Thoracic aorta (tissue), 2 donors: ENCODE measurements at regions not wholly inside any gene's neighbourhood (a gene's known extent, or its start where the extent isn't known, plus 50 kb on each side); places are given as distances from the start of the nearest gene placed in this dataset.

Experiments used
- ATAC-seq: fragments of 150-250 bp; one replicate; pipeline ENCODE4 v1.8.0; 2017; ENCODE audit warnings: low read depth; ENCODE audit not compliant: insufficient number of reproducible peaks, low FRiP score
- DNase-seq: peaks from one replicate; pipeline ENCODE4 v3.0.0-alpha.2; 2020; ENCODE audit warnings: low spot score
- H3K27ac ChIP-seq, 2 donors: fragments of 200-600 bp; sonication (generic); 1 replicate in 1 of 2; 2 replicates in 1 of 2; pipeline ENCODE4 v1.5.1; 2016; ENCODE audit warnings: mild to moderate bottlenecking in 2 of 2, moderate library complexity in 2 of 2
- H3K27me3 ChIP-seq: fragments of 200-600 bp; sonication (generic); replicated peaks from 2 replicates; pipeline ENCODE4 v1.6.0; 2016; ENCODE audit warnings: mild to moderate bottlenecking; ENCODE audit not compliant: insufficient read depth
- H3K36me3 ChIP-seq: fragments of 200-600 bp; sonication (generic); one replicate; pipeline ENCODE4 v1.5.1; 2016
- H3K4me1 ChIP-seq, 2 donors: fragments of 200-600 bp; sonication (generic); 1 replicate in 1 of 2; 2 replicates in 1 of 2; pipeline versions ENCODE4 v1.5.1 to v1.6.0; 2016; ENCODE audit warnings: low read depth in 2 of 2, mild to moderate bottlenecking in 1 of 2; ENCODE audit not compliant: control insufficient read depth in 1 of 2
- H3K4me3 ChIP-seq: fragments of 200-600 bp; sonication (generic); 2 replicates; pipeline ENCODE4 v1.5.1; 2016; ENCODE audit warnings: mild to moderate bottlenecking
- H3K9me3 ChIP-seq: fragments of 200-600 bp; sonication (generic); 2 replicates; pipeline ENCODE4 v1.5.1; 2016
- TF ChIP-seq, protein P1 (sequence below): fragments of 200-600 bp; sonication (generic); IDR thresholded peaks from one replicate; pipeline ENCODE4 v1.5.1; 2019; ENCODE audit warnings: antibody characterized with exemption

DNA sequence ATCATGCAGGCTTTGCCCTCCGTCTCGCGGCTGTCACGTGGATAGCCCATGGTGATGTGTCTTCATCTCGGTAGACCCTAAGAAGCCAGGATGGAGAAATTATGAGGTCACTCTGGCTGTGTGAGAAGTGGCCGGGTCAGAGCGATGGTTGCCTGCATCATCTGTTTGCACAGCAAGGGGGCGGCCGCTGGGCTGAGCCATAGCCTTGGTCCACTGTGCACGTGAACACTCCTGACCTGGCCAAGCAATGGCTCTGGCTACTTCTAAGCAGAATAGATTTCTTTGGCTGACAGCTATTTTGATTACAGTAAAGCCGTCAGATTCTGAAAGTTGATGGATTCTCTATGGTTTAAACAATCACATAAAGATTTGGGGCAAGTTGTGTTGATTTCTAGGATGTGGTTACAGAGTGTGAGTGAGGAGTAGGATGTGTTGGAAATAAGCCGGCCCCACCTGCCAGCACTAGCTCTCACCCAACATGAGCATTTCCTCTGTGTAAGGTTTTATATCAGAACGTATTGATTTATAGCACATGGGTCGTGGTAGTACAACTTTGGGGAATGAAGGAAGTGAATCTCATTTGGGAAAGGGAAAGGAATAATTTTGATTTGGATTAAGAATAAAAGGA is 214.4 kb upstream of the GPR26 start:
- no peaks in the 10 kb centered on the region for H3K4me1 ChIP-seq
- DNase-seq (no peak), ATAC-seq (no peak)
- no peaks in the 10 kb centered on the region for H3K36me3 ChIP-seq
- TF ChIP-seq, protein P1, sequence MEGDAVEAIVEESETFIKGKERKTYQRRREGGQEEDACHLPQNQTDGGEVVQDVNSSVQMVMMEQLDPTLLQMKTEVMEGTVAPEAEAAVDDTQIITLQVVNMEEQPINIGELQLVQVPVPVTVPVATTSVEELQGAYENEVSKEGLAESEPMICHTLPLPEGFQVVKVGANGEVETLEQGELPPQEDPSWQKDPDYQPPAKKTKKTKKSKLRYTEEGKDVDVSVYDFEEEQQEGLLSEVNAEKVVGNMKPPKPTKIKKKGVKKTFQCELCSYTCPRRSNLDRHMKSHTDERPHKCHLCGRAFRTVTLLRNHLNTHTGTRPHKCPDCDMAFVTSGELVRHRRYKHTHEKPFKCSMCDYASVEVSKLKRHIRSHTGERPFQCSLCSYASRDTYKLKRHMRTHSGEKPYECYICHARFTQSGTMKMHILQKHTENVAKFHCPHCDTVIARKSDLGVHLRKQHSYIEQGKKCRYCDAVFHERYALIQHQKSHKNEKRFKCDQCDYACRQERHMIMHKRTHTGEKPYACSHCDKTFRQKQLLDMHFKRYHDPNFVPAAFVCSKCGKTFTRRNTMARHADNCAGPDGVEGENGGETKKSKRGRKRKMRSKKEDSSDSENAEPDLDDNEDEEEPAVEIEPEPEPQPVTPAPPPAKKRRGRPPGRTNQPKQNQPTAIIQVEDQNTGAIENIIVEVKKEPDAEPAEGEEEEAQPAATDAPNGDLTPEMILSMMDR = no peak
- H3K4me3 ChIP-seq = no peak overlapping the region
- H3K27me3 ChIP-seq = no peaks in the 10 kb centered on the region
- no peak overlapping the region for H3K27ac ChIP-seq
- no peaks in the 10 kb centered on the region for H3K9me3 ChIP-seq

DNA sequence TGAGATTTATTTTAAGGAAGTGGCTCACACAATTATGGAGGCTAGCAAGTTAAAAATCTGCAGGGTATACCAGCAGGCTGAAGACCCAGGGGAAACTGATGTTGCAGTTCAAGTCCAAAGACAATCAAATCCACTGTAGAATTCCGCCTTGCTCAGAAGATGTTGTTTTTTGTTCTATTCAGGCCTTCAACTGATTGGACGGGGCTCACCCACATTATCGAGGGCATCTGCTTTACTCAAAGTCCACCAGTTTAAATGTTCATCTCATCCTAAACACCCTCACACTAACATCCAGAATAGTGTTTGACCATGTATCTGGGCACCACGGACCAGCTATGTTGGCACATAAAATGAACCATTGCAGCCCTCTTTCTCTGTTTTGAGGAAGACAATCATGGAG is 211.2 kb upstream of the GPR26 start:
- no peak for ATAC-seq
- H3K9me3 ChIP-seq = no peaks in the 10 kb centered on the region
- TF ChIP-seq, protein P1 = no peak
- H3K27me3 ChIP-seq = no peaks in the 10 kb centered on the region
- no peaks in the 10 kb centered on the region for H3K36me3 ChIP-seq
- no peak overlapping the region for H3K4me3 ChIP-seq
- H3K27ac ChIP-seq = no peak overlapping the region
- H3K4me1 ChIP-seq = no peaks in the 10 kb centered on the region
- DNase-seq = no peak

DNA sequence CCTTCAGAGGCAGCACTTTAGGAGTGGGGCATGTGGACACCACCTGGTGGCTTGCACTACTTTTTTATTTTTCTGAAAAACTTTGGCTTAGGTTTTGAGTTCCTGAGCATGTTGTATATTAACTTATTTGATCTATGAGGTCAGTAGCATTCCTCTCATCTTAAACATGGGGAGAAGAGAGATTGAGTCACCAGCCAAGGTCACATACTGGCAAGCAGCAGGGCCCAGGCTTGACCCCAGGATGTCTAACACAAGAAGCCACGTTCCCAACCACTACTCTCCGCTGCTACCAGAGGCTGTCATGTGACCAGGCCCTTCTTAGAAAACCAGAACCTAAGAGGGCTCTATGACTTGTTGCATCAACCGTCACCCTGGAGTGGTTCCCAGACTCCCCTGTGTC is 210.3 kb upstream of the GPR26 start:
- Histone ChIP-seq H3K36me3 (no peaks in the 10 kb centered on the region), H3K4me1 (no peaks in the 10 kb centered on the region), H3K9me3 (no peaks in the 10 kb centered on the region), H3K27me3 (no peaks in the 10 kb centered on the region), H3K4me3 (no peak overlapping the region), H3K27ac (no peak overlapping the region)
- no peak for ATAC-seq
- DNase-seq = no peak
- TF ChIP-seq, protein P1 = no peak

DNA sequence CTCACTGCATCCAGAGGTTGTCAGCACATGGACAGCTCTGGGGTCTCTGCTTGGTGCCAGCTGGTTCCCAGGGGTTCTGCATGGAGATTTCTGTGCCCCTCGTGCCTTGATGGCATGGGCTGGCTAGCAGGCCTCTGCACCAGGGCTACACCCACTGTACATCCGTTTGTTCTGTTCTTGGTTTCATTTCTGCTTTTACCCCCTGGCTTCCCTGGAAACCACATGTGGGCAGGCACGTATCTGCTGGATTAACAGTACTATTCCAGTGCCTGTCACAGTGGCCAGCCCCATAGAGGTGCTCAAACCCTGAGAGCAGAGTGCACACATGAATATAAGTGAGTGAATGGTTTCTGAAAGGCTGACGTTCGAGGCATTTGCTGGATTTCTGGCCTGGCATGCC is 207.2 kb upstream of the GPR26 start:
- Histone ChIP-seq H3K4me3 (no peak overlapping the region), H3K9me3 (no peaks in the 10 kb centered on the region), H3K27ac (no peak overlapping the region), H3K27me3 (no peaks in the 10 kb centered on the region), H3K4me1 (no peaks in the 10 kb centered on the region), H3K36me3 (no peaks in the 10 kb centered on the region)
- TF ChIP-seq, protein P1 = no peak
- no peak for ATAC-seq
- DNase-seq = no peak

DNA sequence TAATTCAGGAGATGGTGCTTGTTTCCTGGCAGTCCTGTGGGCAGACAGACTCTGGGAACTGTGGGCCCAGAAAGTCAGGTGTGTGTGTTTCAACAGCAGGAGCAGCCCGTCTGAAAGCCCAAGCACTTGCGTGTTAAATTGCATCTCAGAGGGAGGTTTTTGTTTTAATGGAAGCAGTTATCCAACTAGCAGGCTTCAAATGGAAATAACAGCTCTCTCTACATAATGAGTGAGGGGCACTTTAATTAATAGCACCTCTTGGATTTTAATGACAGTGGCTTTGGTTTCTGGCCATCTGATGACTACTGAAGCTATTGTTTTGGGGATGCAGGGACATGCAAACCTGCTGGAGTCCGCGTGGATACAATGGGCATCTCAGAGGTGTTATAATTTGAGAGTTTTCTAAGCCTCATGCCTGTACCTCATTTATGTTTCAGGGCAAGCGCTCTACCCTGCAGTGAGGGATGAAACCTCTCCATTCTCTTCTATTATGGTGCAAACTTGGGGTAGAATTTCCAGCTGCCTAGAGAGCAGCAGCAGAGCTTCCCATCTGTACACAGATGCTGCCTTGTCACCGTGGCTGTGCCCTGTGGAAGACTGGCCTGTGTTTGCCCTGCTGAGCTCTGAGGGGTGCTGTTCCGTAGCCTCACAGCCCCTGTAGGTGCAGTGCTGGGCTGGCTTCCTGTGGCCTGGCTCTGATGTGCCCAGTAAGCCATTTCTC is 206.6 kb upstream of the GPR26 start:
- Histone ChIP-seq H3K4me3 (no peak overlapping the region), H3K36me3 (no peaks in the 10 kb centered on the region), H3K27me3 (no peaks in the 10 kb centered on the region), H3K27ac (no peak overlapping the region), H3K9me3 (no peaks in the 10 kb centered on the region), H3K4me1 (no peaks in the 10 kb centered on the region)
- ATAC-seq (no peak), DNase-seq (no peak)
- TF ChIP-seq, protein P1 = no peak
